AG04450 (cell line): ENCODE measurements at regions not wholly inside any gene's neighbourhood (a gene's known extent, or its start where the extent isn't known, plus 50 kb on each side); places are given as distances from the start of the nearest gene placed in this dataset.

ENCODE experiments used
- CTCF ChIA-PET: fragments of 300-600, 350-600 bp; formaldehyde crosslinking; extraction: SDS; loops from one replicate; lab custom pipeline; 2022; ENCODE audit warnings: antibody characterized with exemption, inconsistent platforms; lab: Charles Lee
- POLR2A ChIA-PET: fragments of 350-600 bp; formaldehyde crosslinking; extraction: SDS; loops from one replicate; lab custom pipeline; 2021; ENCODE audit warnings: antibody characterized with exemption, inconsistent platforms; lab: Yijun Ruan, JAX
- DNase-seq: peaks from one replicate; pipeline ENCODE4 v3.0.0-alpha.2; 2011; ENCODE audit warnings: low read depth, low spot score
- H3K27ac ChIP-seq: one replicate; pipeline ENCODE4 v1.5.1; 2012; ENCODE audit warnings: low read depth, low read length, control low read depth
- H3K27me3 ChIP-seq: one replicate; pipeline ENCODE4 v1.6.0; 2012; ENCODE audit warnings: low read length; ENCODE audit not compliant: control insufficient read depth, insufficient read depth
- H3K4me3 ChIP-seq: 2 replicates; pipeline ENCODE4 v1.5.1; 2011; ENCODE audit warnings: mild to moderate bottlenecking, low read depth, low read length, control low read depth
- H3K9me3 ChIP-seq: 2 replicates; pipeline ENCODE4 v1.5.1; 2012; ENCODE audit warnings: low read length; ENCODE audit not compliant: control insufficient read depth, insufficient read depth
- CTCF ChIP-seq: IDR thresholded peaks from 2 replicates; pipeline ENCODE4 v1.5.1; 2011; ENCODE audit warnings: low read depth, low read length, control low read depth, inconsistent platforms

DNA sequence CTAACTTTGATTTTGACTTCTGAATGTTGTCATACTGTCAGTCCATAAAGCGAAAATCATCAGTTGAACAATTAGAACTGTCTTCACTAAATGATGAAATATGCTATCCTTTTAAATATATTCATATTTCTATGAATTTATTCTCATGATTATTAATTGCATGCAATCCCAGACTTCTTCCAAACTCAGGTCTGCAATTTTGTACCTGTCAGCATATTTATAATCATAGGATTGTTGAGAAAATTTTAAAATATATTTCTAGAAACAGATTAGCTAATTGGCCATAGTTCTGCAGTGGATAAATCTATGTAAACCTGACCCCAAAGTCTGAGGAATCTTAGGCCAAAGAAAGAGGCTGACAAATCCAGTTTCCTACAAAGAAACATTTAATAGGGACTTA, 347.5 kb downstream of the SLCO4C1 start:
- Histone ChIP-seq H3K4me3 (no peak overlapping the region), H3K27ac (no peak overlapping the region), H3K9me3 (no peaks in the 10 kb centered on the region; the same call in 1 of the 2 replicates), H3K27me3 (no peaks in the 10 kb centered on the region)
- POLR2A ChIA-PET: no interaction called here
- TF ChIP-seq CTCF: no peak
- CTCF ChIA-PET: no interaction called here
- DNase-seq: no peak

DNA sequence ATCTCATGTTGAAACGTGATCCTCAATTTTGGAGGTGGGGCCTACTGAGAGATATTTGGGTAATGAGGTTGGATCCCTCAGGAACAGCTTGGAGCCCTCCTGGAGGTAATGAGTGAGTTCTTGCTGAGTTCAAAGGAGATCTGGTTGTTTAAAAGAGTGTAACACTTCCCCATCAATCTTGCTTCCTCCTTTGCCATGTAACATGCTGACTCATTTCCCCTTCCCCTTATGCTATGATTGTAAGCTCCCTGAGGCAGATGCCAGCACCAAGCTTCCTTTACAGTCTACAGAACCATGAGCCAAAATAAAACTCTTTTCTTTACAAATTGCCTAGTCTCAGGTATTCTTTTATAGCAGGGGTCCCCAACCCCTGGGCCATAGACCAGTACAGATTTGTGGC, 352.3 kb downstream of the SLCO4C1 start:
- TF ChIP-seq CTCF: no peak
- H3K27ac ChIP-seq: no peak overlapping the region
- POLR2A ChIA-PET: no interaction called here
- H3K9me3 ChIP-seq: peaks cover 7% of the 10 kb centered on the region; the same call in 1 of the 2 replicates
- no peaks in the 10 kb centered on the region for H3K27me3 ChIP-seq
- CTCF ChIA-PET: no interaction called here
- no peak overlapping the region for H3K4me3 ChIP-seq
- DNase-seq: no peak

DNA sequence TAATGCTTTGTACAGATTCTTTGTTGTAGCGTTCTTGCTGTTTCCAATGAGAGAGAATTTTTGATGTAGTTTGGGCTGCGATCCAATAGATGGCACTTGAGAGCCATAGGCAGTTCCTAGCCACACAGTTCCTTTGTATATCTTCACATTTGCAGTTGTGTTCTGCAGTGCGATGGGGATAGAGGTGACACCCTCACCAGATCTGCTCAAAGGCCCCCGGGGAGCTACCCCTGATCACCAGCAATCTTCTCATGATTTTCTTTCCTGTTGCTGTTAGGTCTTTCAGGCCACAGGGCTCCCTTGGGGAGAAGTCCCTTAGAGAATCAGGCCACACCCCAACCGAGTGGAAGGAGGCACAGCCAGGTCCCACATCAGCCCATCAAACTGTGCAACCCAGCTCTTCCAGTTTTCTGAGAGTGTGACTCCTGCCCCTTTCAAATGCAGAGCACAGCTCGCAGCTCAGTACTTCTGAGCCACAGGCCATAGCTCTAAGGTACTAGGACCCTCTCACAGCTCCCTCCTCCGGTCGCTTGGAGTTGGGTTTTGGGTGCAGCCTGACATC, 353.7 kb downstream of the SLCO4C1 start:
- H3K27ac ChIP-seq: no peak overlapping the region
- CTCF ChIA-PET: no interaction called here
- no peaks in the 10 kb centered on the region for H3K27me3 ChIP-seq
- TF ChIP-seq CTCF: peak; percentile 42
- H3K4me3 ChIP-seq: no peak overlapping the region
- POLR2A ChIA-PET: no interaction called here
- H3K9me3 ChIP-seq: peaks cover 7% of the 10 kb centered on the region; the same call in 1 of the 2 replicates
- no peak for DNase-seq

- no peak for DNase-seq
- CTCF ChIA-PET: no interaction called here
- Histone ChIP-seq H3K4me3 (no peak overlapping the region), H3K27ac (no peak overlapping the region), H3K9me3 (no peaks in the 10 kb centered on the region), H3K27me3 (no peaks in the 10 kb centered on the region)
- POLR2A ChIA-PET: no interaction called here
- no peak for TF ChIP-seq CTCF
Measured at GRCh38 chr5:101937041-101937440, 359.0 kb downstream of the SLCO4C1 start.

GRCh38 chr5:101935086-101935485, 361.0 kb downstream of the SLCO4C1 start:
- H3K27ac ChIP-seq: no peak overlapping the region
- no peaks in the 10 kb centered on the region for H3K27me3 ChIP-seq
- H3K4me3 ChIP-seq: no peak overlapping the region
- DNase-seq: no peak
- H3K9me3 ChIP-seq: no peaks in the 10 kb centered on the region
- CTCF ChIA-PET: no interaction called here
- TF ChIP-seq CTCF: no peak
- POLR2A ChIA-PET: no interaction called here
